ENCODE measurements at regions not wholly inside any gene's neighbourhood (a gene's known extent, or its start where the extent isn't known, plus 50 kb on each side); places are given as distances from the start of the nearest gene placed in this dataset.
"Not testable (repeated sequence)": the region's sequence is repeated elsewhere in the genome, so short reads cannot be mapped to it uniquely, and the experiment has no call there.

GRCh38 chr2:87505239-87505638 is 242.6 kb upstream of the PLGLB2 start:
- not testable (repeated sequence) for TF ChIP-seq CTCF (IDR thresholded peaks at IDR 0.05); EZH2 (IDR thresholded peaks at IDR 0.05; ENCODE audit: borderline replicate concordance, insufficient read depth, low read depth, low read length, poor library complexity, severe bottlenecking)
